NCI-H2227 treated with DMSO at 0.1 percent for 48 hours (cell line): ENCODE measurements at regions not wholly inside any gene's neighbourhood (a gene's known extent, or its start where the extent isn't known, plus 50 kb on each side); places are given as distances from the start of the nearest gene placed in this dataset.

Source experiments
- DNase-seq: peaks from one replicate; lab custom pipeline; 2025; lab: John Stamatoyannopoulos, UW

DNA sequence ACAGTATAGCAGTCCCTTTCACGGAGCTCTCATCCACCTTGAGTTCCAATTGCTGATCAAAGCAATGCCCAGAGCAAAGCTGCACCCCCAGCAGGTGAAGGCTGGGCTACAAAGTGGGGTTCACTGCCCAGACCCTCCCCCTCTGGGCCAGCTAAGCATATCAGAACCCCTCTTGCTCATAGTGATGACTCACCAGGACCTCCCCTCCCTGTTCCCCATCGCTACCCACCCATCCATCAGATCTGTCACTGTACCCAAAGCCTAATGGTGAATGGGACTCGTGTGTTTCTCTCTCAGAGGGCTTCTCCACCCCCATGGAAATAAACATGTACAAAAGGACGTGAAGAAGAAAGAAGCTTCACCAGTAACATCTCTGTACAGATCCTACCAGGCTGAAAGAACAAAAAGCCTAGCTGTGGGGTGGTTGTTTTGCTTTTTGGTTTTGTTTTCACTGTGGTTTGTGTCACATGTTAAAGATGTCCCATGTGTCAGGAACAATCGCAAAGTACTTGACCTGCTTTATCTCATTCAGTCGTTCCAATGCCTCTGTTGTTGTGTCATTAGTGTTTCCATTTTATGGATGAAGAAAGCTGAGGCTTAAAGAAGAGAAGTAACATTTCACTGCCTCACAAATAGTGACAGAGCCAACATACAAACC lies 518.5 kb downstream of the CD83 start:
- no peak for DNase-seq

DNA sequence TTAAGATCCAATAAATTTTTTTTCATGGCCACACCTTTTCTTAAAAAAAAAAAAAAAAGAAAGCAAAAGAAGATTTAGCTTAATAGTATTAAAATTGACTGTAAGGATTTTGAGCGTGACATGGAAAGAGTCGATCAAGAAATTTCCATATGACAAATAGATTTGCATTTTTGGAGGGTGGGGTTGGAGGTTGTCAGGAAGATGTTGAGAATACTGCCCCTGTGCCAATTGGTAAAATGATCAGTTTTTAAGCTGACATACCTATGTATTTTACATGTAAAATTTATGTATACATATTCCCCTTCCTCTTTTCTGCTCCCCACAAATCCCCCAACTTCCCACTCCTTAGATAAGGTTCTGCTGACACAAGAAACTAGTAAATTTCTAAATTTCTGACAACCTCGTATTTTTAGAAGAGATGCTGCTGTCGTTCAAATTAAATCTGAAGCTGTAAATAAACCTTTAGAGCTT lies 520.9 kb downstream of the CD83 start:
- no peak for DNase-seq

DNA sequence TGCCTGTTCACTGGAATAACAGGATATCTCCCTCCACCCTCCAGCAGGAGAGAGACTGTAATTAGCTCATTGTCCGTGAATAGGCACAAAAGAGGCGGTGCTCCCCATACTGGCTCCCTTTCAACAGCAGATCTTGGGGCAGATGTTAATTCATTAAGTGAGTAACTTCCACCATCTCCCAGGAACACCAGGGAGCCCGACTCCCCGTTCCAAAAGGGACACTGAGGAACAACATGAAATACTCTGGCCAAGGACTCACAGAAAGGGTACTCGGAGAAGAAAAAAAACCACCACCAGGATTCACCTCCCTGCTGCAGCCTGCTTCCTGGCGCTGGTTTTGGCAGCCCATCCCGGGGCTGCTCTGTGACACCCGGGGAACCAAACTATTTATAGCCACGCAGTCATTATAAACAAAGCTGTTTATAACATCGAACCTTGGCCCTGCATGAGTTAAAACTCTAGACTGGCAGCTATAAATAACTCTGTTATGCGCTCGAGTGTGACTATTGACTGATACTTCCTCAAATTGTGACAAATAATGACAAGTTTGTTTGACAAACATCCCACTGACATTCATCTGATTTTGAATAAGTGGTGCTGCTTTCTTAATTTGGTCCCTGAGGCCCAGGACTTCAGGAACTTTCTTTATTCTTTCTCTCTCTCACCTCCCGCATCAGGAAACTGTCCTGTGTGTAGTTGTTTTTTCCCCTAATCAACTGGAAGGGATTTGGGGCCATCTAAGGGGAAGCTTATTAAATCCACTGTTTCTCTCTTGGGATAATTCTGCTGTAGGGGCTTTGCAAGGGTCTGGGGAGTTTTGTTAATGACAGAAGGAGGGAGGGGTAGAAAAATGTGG lies 521.6 kb downstream of the CD83 start:
- peak; percentile 47 for DNase-seq

DNA sequence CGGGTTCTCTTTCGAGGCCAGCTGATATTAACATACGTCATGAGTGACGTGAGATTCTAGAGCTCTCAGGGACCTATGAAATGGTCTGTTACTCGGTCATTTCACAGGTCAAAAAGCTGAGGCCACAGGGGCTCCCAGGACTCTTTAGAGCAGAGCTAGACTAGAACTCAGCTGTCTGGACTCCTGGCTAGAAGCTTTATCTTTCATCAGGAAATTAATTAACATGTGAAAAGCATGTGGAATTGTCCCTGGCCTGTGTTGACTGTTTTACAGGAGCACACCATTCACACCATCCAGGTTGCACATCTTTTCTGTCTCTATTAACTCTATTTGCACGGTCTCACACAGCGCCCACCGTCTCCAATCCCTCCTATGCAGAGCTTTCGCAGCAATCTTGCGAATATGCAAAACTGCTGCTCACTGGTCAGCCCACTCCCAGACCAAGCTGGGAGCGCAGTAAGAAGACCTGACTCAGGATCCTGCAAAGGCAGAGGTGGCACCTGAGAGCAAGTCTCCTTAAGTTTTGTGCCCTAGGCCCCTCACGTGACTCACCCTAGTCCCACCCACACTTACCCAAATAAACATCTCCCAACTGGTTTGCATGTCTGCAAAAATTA lies 522.5 kb downstream of the CD83 start:
- DNase-seq: no peak

GRCh38 chr6:14640631-14641030 lies 523.1 kb downstream of the CD83 start:
- no peak for DNase-seq

DNA sequence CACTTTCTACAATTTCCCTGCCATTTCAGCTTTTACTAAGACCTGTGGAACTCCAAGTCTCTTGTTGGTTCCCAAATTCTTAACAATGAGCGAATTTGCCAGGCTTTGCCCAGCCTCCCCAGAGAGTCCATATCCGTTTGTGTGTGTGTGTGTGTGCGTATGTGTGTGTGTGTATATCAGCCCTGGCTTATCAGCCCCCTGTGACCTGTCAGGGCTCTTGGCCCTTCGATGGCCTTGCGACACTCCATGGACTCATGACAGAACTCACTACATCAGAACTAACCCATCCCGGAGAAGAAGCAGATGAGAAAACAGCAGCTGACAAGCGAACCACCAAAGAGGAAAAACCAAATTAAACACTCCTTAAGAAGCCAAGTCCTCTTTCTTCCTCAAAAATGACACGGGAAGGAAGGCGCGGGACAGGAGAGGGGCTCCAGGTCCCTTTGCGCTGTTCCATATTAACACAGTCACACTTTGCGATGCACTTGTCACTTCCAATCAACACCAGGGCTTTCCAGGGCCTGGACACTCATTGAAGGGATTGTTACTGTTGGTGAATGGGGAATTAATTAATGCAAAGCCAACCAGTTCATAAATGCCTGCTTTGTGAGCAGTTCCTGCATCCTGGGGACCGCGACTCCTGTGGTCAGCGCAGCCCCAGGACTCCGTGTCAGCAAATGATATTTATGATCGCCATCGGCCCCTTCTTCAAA lies 524.0 kb downstream of the CD83 start:
- DNase-seq: no peak

- no peak for DNase-seq
These were observed 524.5 kb downstream of the CD83 start for GRCh38 chr6:14642136-14642505.

- no peak for DNase-seq
These were observed 525.3 kb downstream of the CD83 start for GRCh38 chr6:14642842-14643241.

- no peak for DNase-seq
These were observed 526.8 kb downstream of the CD83 start for GRCh38 chr6:14644381-14644780.

- DNase-seq: no peak
These were observed 527.6 kb downstream of the CD83 start for GRCh38 chr6:14645221-14645620.

DNA sequence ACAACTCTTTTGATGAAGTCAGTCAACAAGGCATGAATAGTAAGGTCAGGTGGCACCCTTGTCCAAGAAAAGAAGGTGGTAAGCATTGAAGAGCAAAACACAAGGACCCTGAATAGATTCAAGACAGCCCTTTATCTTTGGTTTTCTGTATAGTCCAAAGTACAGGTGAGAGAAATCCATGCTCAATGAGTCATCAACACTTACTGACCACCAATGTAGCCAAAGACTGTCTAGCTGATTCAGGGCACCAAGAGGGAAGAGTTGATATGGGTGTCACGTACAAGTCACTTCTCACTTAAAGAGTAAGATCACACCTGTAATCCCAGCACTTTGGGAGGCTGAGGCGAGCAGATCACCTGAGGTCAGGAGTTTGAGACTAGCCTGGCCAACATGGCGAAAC lies 528.3 kb downstream of the CD83 start:
- no peak for DNase-seq

- no peak for DNase-seq
These were observed 528.8 kb downstream of the CD83 start for GRCh38 chr6:14646371-14646770.

DNA sequence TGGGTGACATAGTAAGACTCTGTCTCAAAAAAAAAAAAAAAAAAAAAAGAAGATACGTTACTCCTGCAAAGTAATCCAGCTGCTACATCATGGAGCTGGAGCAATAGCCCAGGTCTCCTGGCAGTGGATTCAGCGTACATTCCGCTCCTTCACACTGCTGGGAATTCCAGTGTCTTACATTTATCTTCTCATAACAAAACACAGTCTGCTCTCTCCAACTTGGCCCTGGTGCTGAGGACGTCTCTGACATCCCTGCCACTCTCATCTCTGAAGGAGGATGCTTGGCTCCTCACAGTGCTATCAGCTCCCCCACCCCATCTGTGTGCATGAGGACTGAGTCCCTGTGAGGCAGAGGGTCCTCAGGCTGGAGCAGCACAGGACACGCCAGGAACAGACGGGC lies 529.8 kb downstream of the CD83 start:
- DNase-seq: no peak

DNA sequence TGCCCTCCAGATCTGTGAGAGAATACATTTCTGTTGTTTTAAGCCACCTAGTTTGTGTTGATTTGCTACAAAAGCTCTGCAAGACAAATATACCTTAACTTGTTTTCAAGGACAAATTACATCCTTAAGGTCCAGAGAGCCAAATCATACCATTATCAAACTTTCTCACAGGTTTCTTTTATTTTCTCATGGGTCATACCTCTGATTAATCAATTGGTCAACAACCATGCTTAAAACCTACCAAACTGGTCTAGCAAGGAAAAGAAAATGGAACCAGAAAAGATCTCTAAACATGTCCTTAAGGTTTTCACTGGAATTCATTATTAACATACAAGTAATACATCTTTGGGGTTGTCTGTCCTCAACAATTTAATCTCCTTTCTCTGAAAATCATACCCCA lies 535.0 kb downstream of the CD83 start:
- no peak for DNase-seq

DNA sequence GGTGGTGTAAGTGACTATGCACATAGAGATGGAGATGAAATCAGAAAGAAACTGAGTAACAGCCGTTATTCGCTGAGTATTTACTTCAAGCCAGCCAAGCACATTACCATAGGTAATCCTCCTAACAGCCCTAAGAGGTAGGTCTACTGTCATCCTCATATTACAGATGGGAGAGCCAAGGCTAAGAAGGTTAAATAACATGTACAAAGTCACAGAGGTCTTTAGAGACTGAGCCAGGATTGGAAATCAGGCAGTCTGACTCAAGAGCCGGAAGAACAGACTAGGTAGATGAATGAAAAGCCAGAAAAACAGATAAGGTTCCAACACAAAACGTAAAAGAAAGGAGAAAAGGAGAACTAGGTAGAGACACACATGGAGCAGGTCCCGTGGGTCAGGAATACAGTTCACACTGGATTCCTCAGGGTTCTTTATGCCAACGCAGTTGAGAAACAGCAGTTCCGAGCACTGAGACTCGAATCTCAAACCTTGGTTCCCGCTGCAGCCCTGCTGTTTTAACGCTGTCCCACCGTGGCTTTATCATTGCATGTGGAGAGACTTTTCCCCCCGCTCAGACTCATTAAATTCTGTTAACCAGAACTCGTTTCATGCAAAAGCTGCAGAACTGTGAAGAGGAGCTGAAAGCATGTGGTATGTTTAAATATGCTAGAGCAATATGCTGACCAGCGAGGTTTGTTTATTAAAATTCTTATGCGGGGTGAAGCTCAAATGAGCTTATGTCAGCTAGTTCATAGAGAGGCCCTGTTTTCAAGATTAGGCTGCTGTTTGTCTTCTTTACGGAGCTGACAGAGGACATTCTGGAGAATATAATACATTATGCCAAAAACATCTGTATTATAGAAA lies 537.9 kb downstream of the CD83 start:
- no peak for DNase-seq

DNA sequence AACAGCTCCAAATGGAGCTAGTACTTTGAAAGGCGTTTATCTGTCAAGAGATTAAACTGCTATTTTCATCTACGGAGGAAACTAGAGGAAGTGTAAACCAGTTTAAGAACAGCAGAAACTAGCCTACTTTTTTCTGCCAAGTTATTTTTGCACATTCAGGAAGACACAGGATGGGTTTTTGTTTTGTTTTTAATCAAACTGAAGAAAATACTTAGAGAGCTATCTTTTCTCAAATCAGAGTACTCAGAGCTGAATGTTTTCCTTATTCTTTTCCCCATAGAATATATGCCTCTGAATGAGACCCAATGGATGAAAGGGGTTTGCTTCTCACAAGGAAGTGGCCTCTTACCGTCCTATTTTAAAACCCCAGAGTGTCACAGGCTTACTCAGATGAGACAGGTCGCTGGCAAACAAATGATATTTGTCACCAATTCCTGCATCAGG lies 538.5 kb downstream of the CD83 start:
- DNase-seq: no peak

- no peak for DNase-seq
These were observed 539.1 kb downstream of the CD83 start for GRCh38 chr6:14656649-14657048.

DNA sequence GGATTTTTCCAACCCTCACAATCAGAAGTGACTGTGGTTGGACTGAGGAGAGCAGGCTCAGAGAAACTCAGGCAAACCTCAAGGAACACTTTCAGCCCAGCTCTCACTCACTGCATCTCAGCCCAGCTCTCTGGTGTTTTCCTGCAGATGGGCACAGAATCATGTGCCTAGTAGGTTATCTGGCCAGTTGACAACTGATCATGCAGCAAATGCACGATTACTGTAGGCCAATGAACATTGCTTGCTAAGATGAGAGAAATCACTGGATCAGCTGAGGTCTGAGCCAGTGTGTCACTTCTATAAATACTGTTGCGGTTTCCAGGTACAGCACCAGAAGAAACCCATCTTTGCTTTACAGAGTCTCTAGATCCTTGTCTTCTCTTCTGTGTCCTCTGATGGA lies 540.5 kb downstream of the CD83 start:
- no peak for DNase-seq

DNA sequence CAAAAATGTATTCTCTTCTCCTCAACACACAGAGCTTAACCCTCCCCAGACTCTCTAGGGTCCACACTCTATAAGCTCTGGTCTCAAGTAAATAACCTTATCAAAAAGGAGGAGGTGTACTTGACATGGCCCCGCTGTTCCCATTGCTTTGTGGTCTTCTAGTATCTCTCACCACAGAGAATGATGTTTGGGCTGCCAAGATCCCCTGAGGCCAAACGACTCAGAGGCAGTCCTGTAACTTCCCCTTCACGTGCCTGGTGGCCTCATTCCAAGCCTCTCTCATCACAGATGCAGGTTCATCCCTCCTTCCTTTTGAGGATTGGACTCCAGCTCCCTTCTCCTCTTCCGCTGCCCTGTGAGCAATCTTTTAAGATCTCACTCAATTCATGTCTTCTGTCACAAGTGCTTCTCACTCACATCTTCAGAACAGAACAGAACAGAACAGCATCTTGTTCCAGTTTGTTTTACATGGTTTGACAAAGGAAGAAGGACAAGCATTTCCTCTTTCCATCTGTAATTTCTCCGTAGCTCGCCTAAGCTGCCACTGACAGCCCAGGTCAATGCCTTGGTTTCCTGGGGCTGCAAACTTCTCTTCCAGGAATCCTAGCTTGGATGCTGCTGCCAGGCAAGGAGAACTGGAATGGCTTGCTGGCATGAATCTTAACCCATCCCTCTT lies 541.5 kb downstream of the CD83 start:
- DNase-seq: no peak

DNA sequence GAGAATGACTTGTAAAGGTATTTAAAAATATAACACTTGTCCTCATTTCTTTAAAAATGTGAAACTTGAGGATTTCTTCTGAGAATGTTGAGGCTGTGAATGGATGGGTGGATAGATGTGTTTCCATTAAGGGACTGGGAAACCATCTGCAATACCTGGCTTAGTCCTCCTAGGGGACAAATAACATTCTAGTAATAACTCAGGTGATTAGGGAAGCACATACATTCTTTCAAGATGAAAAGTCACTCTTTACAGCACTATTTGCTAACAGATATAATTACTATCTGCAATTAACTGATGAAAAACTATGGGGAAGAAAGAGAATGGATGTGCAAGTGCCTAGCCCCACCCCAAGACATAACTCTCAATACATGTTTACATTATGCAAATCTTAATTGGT lies 542.3 kb downstream of the CD83 start:
- no peak for DNase-seq
